ENCODE measurements at regions not wholly inside any gene's neighbourhood (a gene's known extent, or its start where the extent isn't known, plus 50 kb on each side); places are given as distances from the start of the nearest gene placed in this dataset.

DNA sequence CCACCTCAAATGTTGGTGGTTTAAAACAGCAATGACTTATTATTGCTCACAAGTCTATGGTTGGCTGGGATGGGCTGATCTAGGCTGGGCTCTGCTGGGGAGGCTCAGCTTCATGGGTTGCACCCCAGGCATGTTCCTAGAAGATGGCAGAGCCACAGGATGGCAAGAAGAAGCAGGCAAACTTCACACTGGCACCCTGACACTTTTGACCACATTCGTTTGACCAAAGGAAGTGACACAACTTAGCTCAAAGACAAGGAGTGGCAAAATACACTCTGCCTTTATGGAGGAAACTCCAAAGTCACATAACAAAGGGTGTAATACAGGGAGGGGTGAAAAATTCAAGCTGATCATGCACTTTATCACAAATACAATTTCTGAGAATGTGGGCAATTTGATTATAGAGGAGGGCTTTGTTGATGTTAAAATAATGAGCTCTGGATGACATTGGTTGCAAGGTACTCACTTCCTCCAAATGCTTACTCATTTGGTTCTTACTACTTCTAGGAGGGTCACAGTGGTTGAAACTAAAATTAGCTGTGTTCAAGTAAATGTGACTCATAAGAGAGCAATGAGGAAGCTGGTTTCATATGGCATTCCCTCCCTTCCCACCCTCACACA lies 249.2 kb upstream of the RPS6KA3 start:
- TF ChIP-seq, protein P1, sequence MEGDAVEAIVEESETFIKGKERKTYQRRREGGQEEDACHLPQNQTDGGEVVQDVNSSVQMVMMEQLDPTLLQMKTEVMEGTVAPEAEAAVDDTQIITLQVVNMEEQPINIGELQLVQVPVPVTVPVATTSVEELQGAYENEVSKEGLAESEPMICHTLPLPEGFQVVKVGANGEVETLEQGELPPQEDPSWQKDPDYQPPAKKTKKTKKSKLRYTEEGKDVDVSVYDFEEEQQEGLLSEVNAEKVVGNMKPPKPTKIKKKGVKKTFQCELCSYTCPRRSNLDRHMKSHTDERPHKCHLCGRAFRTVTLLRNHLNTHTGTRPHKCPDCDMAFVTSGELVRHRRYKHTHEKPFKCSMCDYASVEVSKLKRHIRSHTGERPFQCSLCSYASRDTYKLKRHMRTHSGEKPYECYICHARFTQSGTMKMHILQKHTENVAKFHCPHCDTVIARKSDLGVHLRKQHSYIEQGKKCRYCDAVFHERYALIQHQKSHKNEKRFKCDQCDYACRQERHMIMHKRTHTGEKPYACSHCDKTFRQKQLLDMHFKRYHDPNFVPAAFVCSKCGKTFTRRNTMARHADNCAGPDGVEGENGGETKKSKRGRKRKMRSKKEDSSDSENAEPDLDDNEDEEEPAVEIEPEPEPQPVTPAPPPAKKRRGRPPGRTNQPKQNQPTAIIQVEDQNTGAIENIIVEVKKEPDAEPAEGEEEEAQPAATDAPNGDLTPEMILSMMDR (conservative IDR thresholded peaks at IDR 0.05): no peak
- TF ChIP-seq EZH2 (IDR thresholded peaks at IDR 0.05; ENCODE audit: low read depth): no peak

All from PC-9 (cell line).